ENCODE measurements at regions not wholly inside any gene's neighbourhood (a gene's known extent, or its start where the extent isn't known, plus 50 kb on each side); places are given as distances from the start of the nearest gene placed in this dataset.

DNA sequence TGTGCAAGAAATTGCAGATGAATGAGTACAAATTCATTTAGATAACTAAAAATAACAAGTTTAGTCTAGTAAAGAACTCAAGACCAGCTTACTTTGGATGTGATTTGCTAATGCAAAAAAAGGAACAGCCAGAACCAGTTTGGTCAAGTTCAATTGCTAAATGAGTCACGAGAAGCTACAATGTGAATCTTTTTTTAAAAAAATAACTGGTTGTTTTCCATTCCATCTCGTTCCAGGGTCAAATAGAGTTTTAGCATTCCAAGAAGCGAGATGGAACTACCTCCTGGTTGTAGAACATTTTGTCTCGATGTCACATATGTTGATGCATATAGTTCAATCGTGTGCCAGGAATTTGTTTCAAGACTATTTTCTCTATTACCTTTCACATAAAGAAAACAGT lies 65.0 kb upstream of the IKZF2 start:
- no peak for TF ChIP-seq POLR2A (IDR thresholded peaks at IDR 0.05; ENCODE audit: extremely low read depth, insufficient read length)
- TF ChIP-seq, protein P1, sequence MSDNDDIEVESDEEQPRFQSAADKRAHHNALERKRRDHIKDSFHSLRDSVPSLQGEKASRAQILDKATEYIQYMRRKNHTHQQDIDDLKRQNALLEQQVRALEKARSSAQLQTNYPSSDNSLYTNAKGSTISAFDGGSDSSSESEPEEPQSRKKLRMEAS (IDR thresholded peaks at IDR 0.05; ENCODE audit: low read depth, low read length), result no peak
